ENCODE measurements at regions not wholly inside any gene's neighbourhood (a gene's known extent, or its start where the extent isn't known, plus 50 kb on each side); places are given as distances from the start of the nearest gene placed in this dataset.

DNA sequence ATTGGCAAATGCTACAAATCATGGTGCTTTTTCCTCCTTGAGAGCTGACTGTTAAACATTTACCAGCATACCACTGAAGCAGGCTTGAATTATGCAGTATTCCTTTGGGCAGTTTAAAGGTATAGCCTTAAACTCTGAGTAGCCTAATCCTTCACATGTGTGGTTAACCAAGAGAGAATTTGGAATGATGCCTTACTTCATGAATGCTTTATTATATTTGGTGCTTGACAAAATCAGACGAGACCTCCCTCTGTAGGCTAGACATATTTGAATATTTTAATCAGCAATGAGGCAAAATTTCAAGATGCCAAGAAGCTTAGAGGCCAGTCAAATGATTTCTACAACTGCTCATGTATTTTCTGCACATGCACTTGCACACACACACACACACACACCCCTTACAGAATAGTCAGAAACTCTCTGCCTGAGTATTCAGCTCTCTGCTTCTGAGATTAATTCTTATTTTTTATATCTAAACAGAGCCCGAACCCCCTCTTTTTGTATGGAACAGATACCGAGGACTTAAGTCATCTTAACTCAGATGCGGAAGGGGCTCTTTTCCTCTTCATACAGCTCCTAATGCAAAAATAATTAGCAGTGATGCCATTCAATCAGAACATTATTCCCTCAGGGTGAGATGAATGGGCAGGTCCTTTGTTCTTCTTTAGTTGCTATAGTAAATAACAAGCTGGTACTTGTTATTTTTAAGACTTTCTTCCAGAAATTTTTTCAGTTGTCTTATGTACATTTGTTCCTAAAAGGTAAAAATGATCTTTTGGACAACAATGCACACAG, 195.5 kb upstream of the TMC3 start:
- DNase-seq = no peak

- no peak for DNase-seq
Observed at GRCh38 chr15:81567924-81568323, 193.9 kb upstream of the TMC3 start.

- DNase-seq = no peak
Observed at GRCh38 chr15:81562986-81563385, 189.0 kb upstream of the TMC3 start.

DNA sequence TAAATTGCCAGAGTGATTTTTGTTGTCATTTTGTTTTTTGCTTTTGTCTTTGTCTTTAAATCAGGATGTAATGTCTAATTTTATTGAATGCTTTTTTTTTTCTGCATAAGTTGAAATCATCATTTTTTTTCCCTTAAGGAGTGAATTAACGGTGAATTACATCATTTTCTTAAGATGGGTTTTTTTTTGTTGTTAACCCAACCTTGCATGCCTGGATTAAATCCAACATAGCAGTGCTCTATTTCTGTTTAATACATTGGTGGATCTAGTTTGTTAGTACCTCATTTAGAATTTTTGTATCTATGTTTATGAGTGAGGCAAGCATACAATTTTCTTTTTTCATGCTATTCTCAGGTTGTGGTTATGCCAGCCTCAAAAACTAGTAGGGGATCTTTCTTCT, 186.4 kb upstream of the TMC3 start:
- DNase-seq = no peak

DNA sequence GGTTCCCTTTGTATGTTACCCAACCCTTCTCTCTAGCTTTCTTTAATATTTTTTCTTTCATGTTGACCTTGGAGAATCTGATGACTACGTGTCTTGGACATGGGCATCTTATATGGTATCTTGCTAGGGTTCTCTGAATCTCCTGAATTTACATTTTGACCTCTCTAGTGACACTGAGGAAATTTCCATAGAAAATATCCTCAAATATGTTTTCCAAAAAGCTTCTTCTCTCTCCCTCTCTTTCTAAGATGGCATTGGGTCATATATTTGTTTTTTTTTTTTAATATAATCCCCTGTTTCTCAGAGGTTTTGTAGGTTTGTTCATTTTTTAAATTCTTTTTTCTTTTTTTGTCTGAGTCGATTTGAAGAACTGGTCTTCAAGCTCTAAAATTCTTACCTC, 184.0 kb upstream of the TMC3 start:
- DNase-seq = no peak

- DNase-seq = no peak
Observed at GRCh38 chr15:81555346-81555745, 181.3 kb upstream of the TMC3 start.

- no peak for DNase-seq
Observed at GRCh38 chr15:81548365-81549130, 174.5 kb upstream of the TMC3 start.

DNA sequence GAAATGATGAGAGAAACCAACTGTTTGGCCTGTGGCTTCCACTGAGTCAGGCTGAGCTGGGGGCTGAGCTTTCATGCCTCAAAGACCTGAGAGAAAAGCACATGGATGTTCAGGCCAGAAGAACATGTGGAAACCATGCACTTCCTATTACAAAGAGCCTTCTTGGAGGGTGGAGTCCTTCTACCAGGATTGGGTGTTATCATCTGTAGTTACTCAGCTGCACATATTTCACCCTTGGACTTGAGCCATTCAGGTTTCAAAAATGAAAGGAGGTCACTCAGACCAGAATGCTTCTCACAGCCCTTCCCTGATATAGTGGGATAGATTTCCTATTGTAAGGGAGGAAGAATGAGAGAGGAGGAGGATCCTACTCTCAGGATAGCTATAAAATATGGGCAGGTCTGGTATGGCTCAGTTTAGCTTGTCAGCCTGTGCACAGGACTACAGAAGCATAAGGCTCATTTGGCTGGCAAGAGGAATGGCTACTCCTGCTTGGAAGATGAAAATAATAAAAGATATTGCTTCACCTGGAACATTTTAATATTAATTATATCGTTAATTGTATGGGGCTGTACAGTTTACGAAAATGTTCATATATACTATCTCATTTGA, 173.6 kb upstream of the TMC3 start:
- no peak for DNase-seq

DNA sequence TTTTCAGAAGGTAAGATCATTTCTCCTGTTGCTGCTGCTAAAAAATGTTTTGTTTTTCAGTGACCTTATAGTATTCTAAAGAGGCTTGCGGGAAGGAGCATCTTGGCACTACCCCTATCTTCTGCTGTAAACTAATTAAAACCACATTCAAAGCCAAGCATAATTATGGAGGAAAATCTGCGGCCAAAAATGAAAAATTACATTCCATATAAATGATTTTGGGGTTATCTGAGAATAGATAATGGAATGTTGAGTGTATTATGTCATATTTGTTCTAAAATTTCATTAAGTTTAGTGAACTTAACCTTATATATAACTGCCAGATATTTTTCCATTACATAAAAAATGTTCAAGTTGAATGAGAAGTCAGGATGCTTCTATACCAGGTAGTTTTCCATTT, 170.4 kb upstream of the TMC3 start:
- DNase-seq = no peak

- no peak for DNase-seq
Observed at GRCh38 chr15:81540909-81541308, 166.9 kb upstream of the TMC3 start.

DNA sequence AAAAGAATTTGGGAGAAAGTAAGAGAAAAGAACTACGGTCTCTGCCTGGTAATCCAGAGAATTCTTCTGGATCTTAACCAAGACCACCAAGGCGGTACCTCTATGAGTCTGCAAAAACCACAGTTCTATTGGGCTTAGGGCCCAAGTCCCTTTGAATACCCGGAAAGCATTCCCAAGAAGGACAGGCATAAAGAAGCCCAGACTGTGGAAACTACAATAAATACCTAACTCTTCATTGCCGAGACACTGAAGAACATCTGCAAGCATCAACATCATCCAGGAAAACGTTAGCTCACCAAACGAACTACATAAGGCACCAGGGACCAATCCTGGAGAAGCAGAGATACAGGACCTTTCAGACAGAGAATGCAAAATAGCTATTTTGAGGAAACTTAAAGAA, 162.3 kb upstream of the TMC3 start:
- DNase-seq = no peak

DNA sequence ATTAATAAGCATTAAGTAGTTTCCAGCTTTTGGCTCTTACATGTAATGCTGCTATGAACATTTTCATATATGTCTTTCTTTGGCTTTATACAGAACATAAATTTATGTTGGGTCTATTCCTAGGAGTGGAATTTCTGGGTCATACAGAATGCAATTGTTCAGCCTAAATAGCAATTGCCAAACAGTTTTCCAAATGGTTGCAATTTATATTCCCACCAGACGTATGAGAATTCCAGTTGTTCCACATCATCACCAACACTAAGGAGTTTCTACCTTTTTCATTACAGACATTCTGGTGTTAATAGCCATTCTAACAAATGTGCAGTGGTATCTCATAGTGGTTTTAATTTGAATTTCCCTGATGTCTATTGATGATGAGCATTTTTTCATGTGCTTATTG, 160.1 kb upstream of the TMC3 start:
- DNase-seq = no peak

GRCh38 chr15:81532001-81532400, 158.0 kb upstream of the TMC3 start:
- DNase-seq = no peak

DNA sequence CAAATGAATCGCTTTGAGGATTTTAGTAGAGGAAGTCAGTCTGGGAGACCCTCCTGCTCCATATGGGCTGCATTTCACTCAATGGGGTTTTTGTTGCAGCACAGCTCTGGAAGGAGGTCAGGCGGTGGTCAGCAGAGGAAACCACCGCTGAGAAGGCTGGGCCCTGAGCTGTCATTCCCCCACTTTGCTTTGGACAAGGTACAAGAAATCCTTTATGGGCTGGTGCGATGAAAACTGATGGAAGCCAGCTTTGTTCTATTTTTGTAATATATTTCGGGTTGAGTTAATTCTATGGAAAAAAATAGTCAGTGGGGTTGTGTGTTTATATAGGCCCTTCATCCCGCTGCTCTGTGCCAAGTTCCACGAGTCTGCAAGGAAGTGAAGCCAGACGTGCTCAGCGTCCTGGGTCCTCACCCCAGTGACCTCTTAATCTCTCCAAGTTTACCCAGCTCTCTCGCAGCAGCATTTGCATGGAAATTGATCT, 157.1 kb upstream of the TMC3 start:
- no peak for DNase-seq

- no peak for DNase-seq
Observed at GRCh38 chr15:81530271-81530691, 156.3 kb upstream of the TMC3 start.

- DNase-seq = no peak
Observed at GRCh38 chr15:81529481-81529880, 155.5 kb upstream of the TMC3 start.

GRCh38 chr15:81526029-81526428, 152.0 kb upstream of the TMC3 start:
- DNase-seq = no peak

- no peak for DNase-seq
Observed at GRCh38 chr15:81524496-81524895, 150.5 kb upstream of the TMC3 start.

- DNase-seq = no peak
Observed at GRCh38 chr15:81523867-81524266, 149.9 kb upstream of the TMC3 start.

GRCh38 chr15:81520480-81520879, 146.5 kb upstream of the TMC3 start:
- DNase-seq = no peak

- DNase-seq = no peak
Observed at GRCh38 chr15:81516461-81516860, 142.4 kb upstream of the TMC3 start.

- no peak for DNase-seq
Observed at GRCh38 chr15:81516012-81516411, 142.0 kb upstream of the TMC3 start.

GRCh38 chr15:81514725-81515124, 140.7 kb upstream of the TMC3 start:
- no peak for DNase-seq

- DNase-seq = no peak
Observed at GRCh38 chr15:81511138-81511537, 137.1 kb upstream of the TMC3 start.

All from inflammatory macrophage treated with lipopolysaccharide for 1 hour (primary cell).